H1 (cell line): ENCODE measurements at regions not wholly inside any gene's neighbourhood (a gene's known extent, or its start where the extent isn't known, plus 50 kb on each side); places are given as distances from the start of the nearest gene placed in this dataset.

Experiments
- CBX8 ChIP-seq: fragments of 300-800, 300-1000 bp; sonication (generic); IDR thresholded peaks from 2 replicates; pipeline ENCODE4 v1.7.1; 2016; ENCODE audit warnings: low read depth, low read length, borderline replicate concordance
- EP300 ChIP-seq, 2 experiments: IDR thresholded peaks; 1 replicate in 1 of 2; 2 replicates in 1 of 2; pipeline ENCODE4 v1.6.1; 2011 to 2012; ENCODE audit warnings: low read depth in 2 of 2, low read length in 2 of 2, mild to moderate bottlenecking in 2 of 2, borderline replicate concordance in 1 of 2, inconsistent platforms in 1 of 2, moderate library complexity in 1 of 2
- MAX ChIP-seq: IDR thresholded peaks from 2 replicates; pipeline ENCODE4 v1.6.1; 2012; ENCODE audit warnings: inconsistent platforms
- POLR2A ChIP-seq, 2 experiments: IDR thresholded peaks; 1 replicate in 1 of 2; 2 replicates in 1 of 2; pipeline ENCODE4 v1.6.1; 2011; ENCODE audit warnings: low read depth in 2 of 2, low read length in 2 of 2, mild to moderate bottlenecking in 2 of 2; ENCODE audit errors: control extremely low read depth in 1 of 2
- RAD21 ChIP-seq, 2 experiments: IDR thresholded peaks in 1 of 2; conservative IDR thresholded peaks in 1 of 2; 2 replicates each; pipeline ENCODE4 v1.6.1; 2011; ENCODE audit warnings: low read depth in 2 of 2, low read length in 2 of 2, improper control_type of control experiment in 1 of 2, inconsistent platforms in 1 of 2, mild to moderate bottlenecking in 1 of 2, moderate library complexity in 1 of 2
- RXRA ChIP-seq: IDR thresholded peaks from 2 replicates; pipeline ENCODE4 v1.6.1; 2011; ENCODE audit warnings: low read depth, mild to moderate bottlenecking, low read length, moderate library complexity; ENCODE audit not compliant: insufficient read depth
- TAF1 ChIP-seq: IDR thresholded peaks from 2 replicates; pipeline ENCODE4 v1.6.1; 2011; ENCODE audit warnings: mild to moderate bottlenecking, low read depth, low read length
- TAF7 ChIP-seq: optimal IDR thresholded peaks from 2 replicates; pipeline ENCODE3; 2011; ENCODE audit warnings: low read depth, mild to moderate bottlenecking, inconsistent platforms, low read length, moderate library complexity, borderline replicate concordance
- TCF12 ChIP-seq: IDR thresholded peaks from 2 replicates; pipeline ENCODE4 v1.6.1; 2011; ENCODE audit warnings: low read depth, mild to moderate bottlenecking, low read length
- YY1 ChIP-seq: IDR thresholded peaks from 2 replicates; pipeline ENCODE4 v1.6.1; 2011; ENCODE audit warnings: low read depth, mild to moderate bottlenecking, low read length
- TF ChIP-seq, protein P1 (sequence below), 3 experiments: IDR thresholded peaks; 1 replicate in 2 of 3; 2 replicates in 1 of 3; pipeline versions ENCODE4 v1.5.1 to v1.6.1; 2011; ENCODE audit warnings: low read length in 3 of 3, mild to moderate bottlenecking in 3 of 3, inconsistent platforms in 2 of 3, low read depth in 1 of 3, moderate library complexity in 1 of 3; ENCODE audit not compliant: insufficient read depth in 1 of 3; ENCODE audit errors: control extremely low read depth in 1 of 3

- TF ChIP-seq TAF7 (no peak), CBX8 (no peak), TCF12 (no peak), TAF1 (no peak), MAX (no peak), EP300 (IDR thresholded peaks at IDR 0.05; ENCODE audit: borderline replicate concordance in 1 of 2, low read depth in 2 of 2, low read length in 2 of 2) (no peak), RAD21 (IDR thresholded peaks at IDR 0.05 in 1 of 2, conservative IDR thresholded peaks at IDR 0.05 in 1 of 2; ENCODE audit: low read depth in 2 of 2, low read length in 2 of 2) (no peak), POLR2A (IDR thresholded peaks at IDR 0.05; ENCODE audit: control extremely low read depth in 1 of 2, low read depth in 2 of 2, low read length in 2 of 2) (no peak), RXRA (no peak), YY1 (no peak)
- TF ChIP-seq, protein P1, sequence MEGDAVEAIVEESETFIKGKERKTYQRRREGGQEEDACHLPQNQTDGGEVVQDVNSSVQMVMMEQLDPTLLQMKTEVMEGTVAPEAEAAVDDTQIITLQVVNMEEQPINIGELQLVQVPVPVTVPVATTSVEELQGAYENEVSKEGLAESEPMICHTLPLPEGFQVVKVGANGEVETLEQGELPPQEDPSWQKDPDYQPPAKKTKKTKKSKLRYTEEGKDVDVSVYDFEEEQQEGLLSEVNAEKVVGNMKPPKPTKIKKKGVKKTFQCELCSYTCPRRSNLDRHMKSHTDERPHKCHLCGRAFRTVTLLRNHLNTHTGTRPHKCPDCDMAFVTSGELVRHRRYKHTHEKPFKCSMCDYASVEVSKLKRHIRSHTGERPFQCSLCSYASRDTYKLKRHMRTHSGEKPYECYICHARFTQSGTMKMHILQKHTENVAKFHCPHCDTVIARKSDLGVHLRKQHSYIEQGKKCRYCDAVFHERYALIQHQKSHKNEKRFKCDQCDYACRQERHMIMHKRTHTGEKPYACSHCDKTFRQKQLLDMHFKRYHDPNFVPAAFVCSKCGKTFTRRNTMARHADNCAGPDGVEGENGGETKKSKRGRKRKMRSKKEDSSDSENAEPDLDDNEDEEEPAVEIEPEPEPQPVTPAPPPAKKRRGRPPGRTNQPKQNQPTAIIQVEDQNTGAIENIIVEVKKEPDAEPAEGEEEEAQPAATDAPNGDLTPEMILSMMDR (IDR thresholded peaks at IDR 0.05; ENCODE audit: control extremely low read depth in 1 of 3, insufficient read depth in 1 of 3, low read depth in 1 of 3, low read length in 3 of 3) = no peak
Observed at GRCh38 chr3:106589311-106589942, 720.6 kb upstream of the CBLB start.
